ENCODE measurements at regions not wholly inside any gene's neighbourhood (a gene's known extent, or its start where the extent isn't known, plus 50 kb on each side); places are given as distances from the start of the nearest gene placed in this dataset.

GRCh38 chr12:87200289-87200979, 828.8 kb downstream of the C12orf50 start:
- TF ChIP-seq CTCF (IDR thresholded peaks at IDR 0.05 in 8 of 11, conservative IDR thresholded peaks at IDR 0.05 in 3 of 11) (no peak), POLR2AphosphoS5 (IDR thresholded peaks at IDR 0.05) (no peak)
